ENCODE measurements at regions not wholly inside any gene's neighbourhood (a gene's known extent, or its start where the extent isn't known, plus 50 kb on each side); places are given as distances from the start of the nearest gene placed in this dataset.
"Not testable (repeated sequence)": the region's sequence is repeated elsewhere in the genome, so short reads cannot be mapped to it uniquely, and the experiment has no call there.

DNA sequence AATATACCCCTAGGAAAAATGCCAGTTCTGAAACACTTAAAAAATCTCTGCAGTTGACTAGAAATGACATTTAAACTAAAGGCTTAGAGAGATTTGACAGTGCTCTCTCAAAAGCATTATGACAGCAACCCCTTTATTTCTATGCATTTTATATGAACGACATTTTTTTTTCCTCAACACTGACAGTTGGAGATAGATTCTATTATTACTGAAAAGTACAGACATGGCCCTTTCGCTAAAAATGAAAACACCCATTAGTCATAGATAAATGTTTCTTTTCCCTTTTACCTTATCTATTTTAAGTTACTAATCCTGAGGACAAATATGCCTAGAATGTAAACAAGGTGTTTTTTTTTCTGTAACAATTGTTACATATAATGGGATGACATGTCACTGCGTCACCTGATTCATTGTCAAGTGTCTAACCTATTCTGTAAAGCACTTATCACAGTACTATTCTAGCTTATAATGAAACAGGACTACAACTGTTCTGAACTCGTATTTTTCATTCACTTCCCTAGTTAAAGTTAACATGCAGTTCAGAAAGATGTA, 1169.6 kb upstream of the CRIM1 start:
- Histone ChIP-seq H3K27me3 (ENCODE audit: insufficient read depth, low read depth, low read length) (no peaks in the 10 kb centered on the region), H3K27ac (ENCODE audit: low read length) (peak overlapping the region; percentile 72), H2AFZ (ENCODE audit: low read depth, low read length) (no peak overlapping the region), H3F3A (ENCODE audit: insufficient read depth, low read length, poor library complexity, severe bottlenecking) (no peaks in the 10 kb centered on the region), H4K20me1 (ENCODE audit: insufficient read depth) (no peaks in the 10 kb centered on the region), H3K9me2 (ENCODE audit: insufficient read depth, low read length) (no peaks in the 10 kb centered on the region), H3K79me2 (replicated peaks; ENCODE audit: insufficient read depth, low read length) (no peaks in the 10 kb centered on the region), H3K9ac (ENCODE audit: low read length) (peak overlapping the region; percentile 4), H3K9me3 (ENCODE audit: low read length) (no peaks in the 10 kb centered on the region), H3K36me3 (ENCODE audit: insufficient read depth, low read length) (no peaks in the 10 kb centered on the region), H3K4me3 (ENCODE audit: low read length) (peak overlapping the region; percentile 12), H3K4me2 (ENCODE audit: low read length) (peak overlapping the region; percentile 18)
- no peak for TF ChIP-seq EZH2 (IDR thresholded peaks at IDR 0.05; ENCODE audit: borderline replicate concordance, insufficient read depth, low read length, poor library complexity, severe bottlenecking)
- no peak for TF ChIP-seq MXI1 (conservative IDR thresholded peaks at IDR 0.05; ENCODE audit: poor library complexity, severe bottlenecking)
- TF ChIP-seq, protein P1, sequence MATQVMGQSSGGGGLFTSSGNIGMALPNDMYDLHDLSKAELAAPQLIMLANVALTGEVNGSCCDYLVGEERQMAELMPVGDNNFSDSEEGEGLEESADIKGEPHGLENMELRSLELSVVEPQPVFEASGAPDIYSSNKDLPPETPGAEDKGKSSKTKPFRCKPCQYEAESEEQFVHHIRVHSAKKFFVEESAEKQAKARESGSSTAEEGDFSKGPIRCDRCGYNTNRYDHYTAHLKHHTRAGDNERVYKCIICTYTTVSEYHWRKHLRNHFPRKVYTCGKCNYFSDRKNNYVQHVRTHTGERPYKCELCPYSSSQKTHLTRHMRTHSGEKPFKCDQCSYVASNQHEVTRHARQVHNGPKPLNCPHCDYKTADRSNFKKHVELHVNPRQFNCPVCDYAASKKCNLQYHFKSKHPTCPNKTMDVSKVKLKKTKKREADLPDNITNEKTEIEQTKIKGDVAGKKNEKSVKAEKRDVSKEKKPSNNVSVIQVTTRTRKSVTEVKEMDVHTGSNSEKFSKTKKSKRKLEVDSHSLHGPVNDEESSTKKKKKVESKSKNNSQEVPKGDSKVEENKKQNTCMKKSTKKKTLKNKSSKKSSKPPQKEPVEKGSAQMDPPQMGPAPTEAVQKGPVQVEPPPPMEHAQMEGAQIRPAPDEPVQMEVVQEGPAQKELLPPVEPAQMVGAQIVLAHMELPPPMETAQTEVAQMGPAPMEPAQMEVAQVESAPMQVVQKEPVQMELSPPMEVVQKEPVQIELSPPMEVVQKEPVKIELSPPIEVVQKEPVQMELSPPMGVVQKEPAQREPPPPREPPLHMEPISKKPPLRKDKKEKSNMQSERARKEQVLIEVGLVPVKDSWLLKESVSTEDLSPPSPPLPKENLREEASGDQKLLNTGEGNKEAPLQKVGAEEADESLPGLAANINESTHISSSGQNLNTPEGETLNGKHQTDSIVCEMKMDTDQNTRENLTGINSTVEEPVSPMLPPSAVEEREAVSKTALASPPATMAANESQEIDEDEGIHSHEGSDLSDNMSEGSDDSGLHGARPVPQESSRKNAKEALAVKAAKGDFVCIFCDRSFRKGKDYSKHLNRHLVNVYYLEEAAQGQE (IDR thresholded peaks at IDR 0.05; ENCODE audit: borderline replicate concordance), result peak; percentile 55
- TF ChIP-seq RAD21 (conservative IDR thresholded peaks at IDR 0.05), result peak; percentile 31
- TF ChIP-seq, protein P2, sequence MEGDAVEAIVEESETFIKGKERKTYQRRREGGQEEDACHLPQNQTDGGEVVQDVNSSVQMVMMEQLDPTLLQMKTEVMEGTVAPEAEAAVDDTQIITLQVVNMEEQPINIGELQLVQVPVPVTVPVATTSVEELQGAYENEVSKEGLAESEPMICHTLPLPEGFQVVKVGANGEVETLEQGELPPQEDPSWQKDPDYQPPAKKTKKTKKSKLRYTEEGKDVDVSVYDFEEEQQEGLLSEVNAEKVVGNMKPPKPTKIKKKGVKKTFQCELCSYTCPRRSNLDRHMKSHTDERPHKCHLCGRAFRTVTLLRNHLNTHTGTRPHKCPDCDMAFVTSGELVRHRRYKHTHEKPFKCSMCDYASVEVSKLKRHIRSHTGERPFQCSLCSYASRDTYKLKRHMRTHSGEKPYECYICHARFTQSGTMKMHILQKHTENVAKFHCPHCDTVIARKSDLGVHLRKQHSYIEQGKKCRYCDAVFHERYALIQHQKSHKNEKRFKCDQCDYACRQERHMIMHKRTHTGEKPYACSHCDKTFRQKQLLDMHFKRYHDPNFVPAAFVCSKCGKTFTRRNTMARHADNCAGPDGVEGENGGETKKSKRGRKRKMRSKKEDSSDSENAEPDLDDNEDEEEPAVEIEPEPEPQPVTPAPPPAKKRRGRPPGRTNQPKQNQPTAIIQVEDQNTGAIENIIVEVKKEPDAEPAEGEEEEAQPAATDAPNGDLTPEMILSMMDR (IDR thresholded peaks at IDR 0.05; ENCODE audit: poor library complexity, severe bottlenecking), result no peak
- TF ChIP-seq SMC3 (conservative IDR thresholded peaks at IDR 0.05; ENCODE audit: poor library complexity), result peak; percentile 19
- peak; percentile 98 for TF ChIP-seq EP300 (conservative IDR thresholded peaks at IDR 0.05; ENCODE audit: poor library complexity, severe bottlenecking)
- TF ChIP-seq TAF1 (IDR thresholded peaks at IDR 0.05; ENCODE audit: low read depth), result no peak
- peak; percentile 85 for TF ChIP-seq POLR2AphosphoS5 (IDR thresholded peaks at IDR 0.05)

DNA sequence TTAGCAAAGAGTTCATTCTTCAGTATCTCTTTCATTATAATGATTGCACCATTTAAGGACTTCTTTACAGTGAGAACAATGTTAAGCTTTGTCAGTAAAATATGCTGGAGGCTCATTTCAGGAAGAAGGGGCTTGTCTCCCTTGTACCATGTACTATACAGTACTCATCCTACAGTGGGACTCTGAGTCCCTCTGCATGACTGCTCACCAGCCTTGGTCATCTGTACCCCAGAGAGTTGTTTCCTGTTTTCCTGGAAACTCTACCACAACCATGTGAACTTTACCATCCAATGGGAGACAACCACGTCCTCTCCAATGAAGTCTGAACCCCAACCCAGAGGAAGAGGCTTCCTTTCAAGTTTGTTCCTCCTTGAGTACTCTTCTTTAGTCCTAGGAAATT, 1171.1 kb upstream of the CRIM1 start:
- Histone ChIP-seq H3K79me2 (replicated peaks; ENCODE audit: insufficient read depth, low read length) (no peaks in the 10 kb centered on the region), H3K4me2 (ENCODE audit: low read length) (no peak overlapping the region), H3K4me3 (ENCODE audit: low read length) (no peak overlapping the region), H3K27me3 (ENCODE audit: insufficient read depth, low read depth, low read length) (no peaks in the 10 kb centered on the region), H3F3A (ENCODE audit: insufficient read depth, low read length, poor library complexity, severe bottlenecking) (no peaks in the 10 kb centered on the region), H3K27ac (ENCODE audit: low read length) (no peak overlapping the region), H3K9me2 (ENCODE audit: insufficient read depth, low read length) (no peaks in the 10 kb centered on the region), H3K9ac (ENCODE audit: low read length) (no peak overlapping the region), H3K9me3 (ENCODE audit: low read length) (no peaks in the 10 kb centered on the region), H3K36me3 (ENCODE audit: insufficient read depth, low read length) (no peaks in the 10 kb centered on the region), H2AFZ (ENCODE audit: low read depth, low read length) (no peak overlapping the region), H4K20me1 (ENCODE audit: insufficient read depth) (no peaks in the 10 kb centered on the region)
- TF ChIP-seq, protein P1 (IDR thresholded peaks at IDR 0.05; ENCODE audit: borderline replicate concordance), result no peak
- TF ChIP-seq POLR2AphosphoS5 (IDR thresholded peaks at IDR 0.05), result no peak
- TF ChIP-seq RAD21 (conservative IDR thresholded peaks at IDR 0.05), result no peak
- no peak for TF ChIP-seq MXI1 (conservative IDR thresholded peaks at IDR 0.05; ENCODE audit: poor library complexity, severe bottlenecking)
- TF ChIP-seq, protein P2 (IDR thresholded peaks at IDR 0.05; ENCODE audit: poor library complexity, severe bottlenecking), result no peak
- TF ChIP-seq SMC3 (conservative IDR thresholded peaks at IDR 0.05; ENCODE audit: poor library complexity), result no peak
- no peak for TF ChIP-seq EZH2 (IDR thresholded peaks at IDR 0.05; ENCODE audit: borderline replicate concordance, insufficient read depth, low read length, poor library complexity, severe bottlenecking)
- no peak for TF ChIP-seq TAF1 (IDR thresholded peaks at IDR 0.05; ENCODE audit: low read depth)
- no peak for TF ChIP-seq EP300 (conservative IDR thresholded peaks at IDR 0.05; ENCODE audit: poor library complexity, severe bottlenecking)

DNA sequence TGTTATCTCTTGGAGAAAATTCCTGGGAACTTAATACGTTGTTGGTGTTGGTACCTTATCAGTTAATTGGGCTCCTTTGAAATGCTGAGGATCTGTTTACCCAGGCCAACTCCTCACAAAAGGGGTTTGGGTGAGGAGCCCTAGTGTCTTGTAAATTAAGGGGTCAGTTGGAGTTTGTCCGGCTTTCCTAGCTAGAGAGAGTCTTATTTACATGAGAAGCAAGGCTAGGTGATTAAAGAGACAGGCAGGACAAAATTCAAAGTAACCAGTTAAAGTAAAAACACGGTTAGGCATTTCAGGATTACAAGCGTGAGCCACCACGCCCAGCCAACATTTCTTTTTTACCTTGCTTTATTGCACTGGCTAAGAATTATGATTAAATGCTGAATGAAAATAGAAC, 1178.9 kb upstream of the CRIM1 start:
- H3K36me3 ChIP-seq (ENCODE audit: insufficient read depth, low read length); H3K79me2 ChIP-seq (replicated peaks; ENCODE audit: insufficient read depth, low read length); H3K4me3 ChIP-seq (ENCODE audit: low read length); H3F3A ChIP-seq (ENCODE audit: insufficient read depth, low read length, poor library complexity, severe bottlenecking); H3K9ac ChIP-seq (ENCODE audit: low read length); H3K4me2 ChIP-seq (ENCODE audit: low read length); H3K9me3 ChIP-seq (ENCODE audit: low read length); H4K20me1 ChIP-seq (ENCODE audit: insufficient read depth); H3K9me2 ChIP-seq (ENCODE audit: insufficient read depth, low read length); H2AFZ ChIP-seq (ENCODE audit: low read depth, low read length); H3K27me3 ChIP-seq (ENCODE audit: insufficient read depth, low read depth, low read length); H3K27ac ChIP-seq (ENCODE audit: low read length): not testable (repeated sequence)
